DLD1 (cell line): ENCODE measurements at regions not wholly inside any gene's neighbourhood (a gene's known extent, or its start where the extent isn't known, plus 50 kb on each side); places are given as distances from the start of the nearest gene placed in this dataset.
"Not testable (repeated sequence)": the region's sequence is repeated elsewhere in the genome, so short reads cannot be mapped to it uniquely, and the experiment has no call there.

Experiments
- in situ Hi-C: cut with HindIII; loops from 2 replicates; pipeline ENCODE4 v1.10.0; 2017; ENCODE audit warnings: low sequenced_read_pairs

DNA sequence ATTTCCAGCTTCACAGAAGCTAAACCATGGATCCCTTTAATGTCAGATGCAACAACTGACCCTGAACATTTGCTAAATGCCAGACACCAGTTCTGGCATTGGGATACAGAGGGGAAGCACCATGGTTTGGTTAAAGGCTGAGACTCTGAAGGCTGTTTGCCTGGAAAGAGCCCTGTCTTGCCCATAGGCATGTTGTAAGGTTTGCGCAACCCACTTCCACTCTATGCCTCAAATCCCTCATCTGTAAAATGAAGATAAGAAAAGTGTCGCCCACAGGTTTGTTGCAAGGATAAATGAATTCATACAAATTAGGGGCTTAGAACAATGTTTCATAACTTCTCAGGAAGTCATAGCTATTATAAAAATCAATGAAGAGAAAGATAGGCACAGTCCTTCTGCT is 380.9 kb upstream of the GYPC start:
- in situ Hi-C loops: no loop called here

DNA sequence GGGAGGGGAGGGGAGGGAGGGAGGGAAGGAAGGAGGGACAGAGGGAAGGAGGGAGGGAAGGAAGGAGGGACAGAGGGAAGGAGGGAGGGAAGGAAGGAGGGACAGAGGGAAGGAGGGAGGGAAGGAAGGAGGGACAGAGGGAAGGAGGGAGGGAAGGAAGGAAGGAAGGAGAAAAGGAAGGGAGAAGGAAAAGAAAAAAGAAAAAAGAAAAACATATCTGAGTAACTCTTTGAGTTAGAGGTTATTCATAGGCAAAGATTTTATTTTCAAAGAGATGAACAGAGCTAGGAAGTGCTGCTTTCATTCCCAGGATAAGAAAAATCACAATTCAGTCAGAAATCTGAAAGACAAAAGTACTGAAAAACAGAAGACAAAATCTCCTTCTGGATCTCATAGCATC is 379.7 kb upstream of the GYPC start:
- in situ Hi-C loops: not testable (repeated sequence)

DNA sequence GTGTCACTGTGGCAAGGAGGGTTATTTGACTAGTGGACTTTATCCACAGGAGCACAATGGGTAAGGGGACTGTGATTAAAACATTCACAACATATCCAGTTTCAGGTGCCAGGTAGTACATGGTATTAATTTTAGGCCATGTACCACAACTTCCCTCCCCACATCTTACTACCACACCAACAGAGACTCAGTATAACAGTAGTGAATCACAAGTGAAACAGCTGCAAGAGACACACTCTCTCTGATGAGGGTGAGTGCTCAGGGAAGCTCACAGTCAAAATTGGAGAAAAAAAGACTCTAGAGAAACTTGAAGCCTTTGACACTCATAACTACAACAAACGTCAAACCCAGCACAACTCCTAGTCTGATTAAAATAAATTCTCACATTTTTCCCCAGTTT is 367.6 kb upstream of the GYPC start:
- in situ Hi-C loops: no loop called here

DNA sequence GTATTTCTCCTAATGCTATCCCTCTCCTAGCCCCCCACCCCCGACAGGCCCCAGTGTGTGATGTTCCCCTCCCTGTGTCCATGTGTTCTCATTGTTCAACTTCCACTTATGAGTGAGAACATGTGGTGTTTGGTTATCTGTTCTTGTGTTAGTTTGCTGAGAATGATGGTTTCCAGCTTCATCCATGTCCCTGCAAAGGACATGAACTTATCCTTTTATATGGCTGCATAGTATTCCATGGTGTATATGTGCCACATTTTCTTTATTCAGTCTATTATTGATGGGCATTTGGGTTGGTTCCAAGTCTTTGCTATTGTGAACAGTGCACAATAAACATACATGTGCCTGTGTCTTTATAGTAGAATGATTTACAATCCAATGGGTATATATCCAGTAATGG is 362.0 kb upstream of the GYPC start:
- in situ Hi-C loops: not testable (repeated sequence)

DNA sequence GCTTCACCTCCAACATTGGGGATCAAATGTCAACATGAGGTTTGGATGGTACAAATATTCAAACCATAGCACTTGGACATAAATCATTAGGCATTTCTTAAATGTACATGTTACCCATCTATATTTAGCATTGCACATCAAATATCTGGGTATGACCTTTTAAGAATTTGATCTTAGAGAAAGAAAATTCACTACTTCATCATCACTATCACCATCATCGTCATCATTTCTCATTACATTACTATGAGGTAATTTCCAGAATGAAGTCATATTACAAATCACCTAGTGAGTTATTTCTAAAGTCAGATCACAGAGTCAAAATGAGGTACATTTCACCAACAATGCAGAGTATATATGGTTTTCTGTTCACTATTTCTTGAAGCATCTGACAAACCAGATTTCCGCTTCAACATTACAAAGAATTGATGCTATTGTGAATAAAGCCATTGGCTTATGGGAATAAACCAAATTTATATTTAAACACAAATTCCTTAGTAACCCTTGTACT is 356.4 kb upstream of the GYPC start:
- in situ Hi-C loops: no loop called here

- in situ Hi-C loops: no loop called here
Observed at GRCh38 chr2:126300348-126300747, 355.6 kb upstream of the GYPC start.

DNA sequence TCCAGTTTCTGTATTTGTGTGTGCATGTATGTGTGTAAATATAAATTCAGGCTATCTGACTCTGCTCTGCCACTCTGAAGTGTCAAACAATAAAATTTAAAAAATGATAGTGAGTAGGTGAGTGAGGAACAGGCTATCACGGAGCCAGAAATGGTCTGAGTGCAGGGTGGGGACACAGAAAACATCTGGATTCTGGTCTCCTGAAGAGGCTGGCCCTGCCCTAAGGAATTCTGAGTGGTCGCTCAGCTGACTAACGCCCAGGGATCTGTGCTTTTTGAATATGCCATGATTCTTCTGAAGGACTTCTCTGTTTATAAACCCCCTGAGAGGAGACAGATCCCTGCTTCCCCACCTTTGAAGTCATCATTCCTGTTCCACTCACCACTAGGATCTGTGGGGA is 353.9 kb upstream of the GYPC start:
- in situ Hi-C loops: no loop called here

GRCh38 chr2:126303113-126303512 is 352.8 kb upstream of the GYPC start:
- in situ Hi-C loops: no loop called here

DNA sequence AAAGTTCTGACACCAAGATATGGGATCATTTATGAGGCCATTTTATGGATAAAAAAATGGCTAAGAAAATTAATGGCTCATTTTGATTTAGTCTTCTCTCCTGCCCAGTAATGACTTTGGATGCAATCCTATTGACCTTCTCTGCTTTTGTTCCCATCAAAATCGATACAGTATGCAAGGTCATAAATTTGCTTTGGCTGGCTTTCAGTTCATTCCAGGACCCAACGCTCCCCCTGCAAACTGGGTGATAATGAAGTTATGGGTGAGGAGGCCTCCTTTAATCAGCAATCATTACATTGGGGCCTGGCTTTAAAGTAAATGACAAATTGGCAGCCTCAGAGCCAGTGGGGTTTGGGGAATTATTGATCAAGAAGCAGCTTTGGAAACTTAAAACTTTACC is 351.8 kb upstream of the GYPC start:
- in situ Hi-C loops: no loop called here

GRCh38 chr2:126306539-126306938 is 349.4 kb upstream of the GYPC start:
- in situ Hi-C loops: no loop called here

- in situ Hi-C loops: no loop called here
Observed at GRCh38 chr2:126307740-126308139, 348.2 kb upstream of the GYPC start.

DNA sequence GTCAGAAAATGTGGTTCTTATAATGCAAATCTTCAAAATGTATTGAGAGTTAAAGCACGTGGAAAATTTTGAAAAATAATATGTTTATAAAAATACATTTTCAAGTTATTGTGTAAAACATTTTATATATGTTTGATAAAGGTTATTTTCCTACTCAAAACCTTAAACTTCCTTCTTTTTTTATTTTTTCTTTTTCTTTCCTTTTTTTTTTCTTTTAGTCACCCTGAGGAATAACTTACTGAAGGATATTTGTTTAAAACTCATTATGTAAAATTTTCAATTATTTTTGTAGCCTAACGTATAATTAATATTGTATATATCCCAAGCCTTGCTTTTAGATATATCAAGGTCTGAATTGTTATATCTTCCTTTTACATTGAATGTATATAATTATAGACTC is 346.8 kb upstream of the GYPC start:
- in situ Hi-C loops: no loop called here

- in situ Hi-C loops: no loop called here
Observed at GRCh38 chr2:126312579-126312978, 343.4 kb upstream of the GYPC start.

GRCh38 chr2:126315828-126316227 is 340.1 kb upstream of the GYPC start:
- in situ Hi-C loops: no loop called here

GRCh38 chr2:126317790-126318431 is 338.0 kb upstream of the GYPC start:
- in situ Hi-C loops: no loop called here

- in situ Hi-C loops: no loop called here
Observed at GRCh38 chr2:126322342-126322741, 333.6 kb upstream of the GYPC start.

- in situ Hi-C loops: no loop called here
Observed at GRCh38 chr2:126325202-126325601, 330.8 kb upstream of the GYPC start.

GRCh38 chr2:126329173-126329572 is 326.8 kb upstream of the GYPC start:
- in situ Hi-C loops: no loop called here

DNA sequence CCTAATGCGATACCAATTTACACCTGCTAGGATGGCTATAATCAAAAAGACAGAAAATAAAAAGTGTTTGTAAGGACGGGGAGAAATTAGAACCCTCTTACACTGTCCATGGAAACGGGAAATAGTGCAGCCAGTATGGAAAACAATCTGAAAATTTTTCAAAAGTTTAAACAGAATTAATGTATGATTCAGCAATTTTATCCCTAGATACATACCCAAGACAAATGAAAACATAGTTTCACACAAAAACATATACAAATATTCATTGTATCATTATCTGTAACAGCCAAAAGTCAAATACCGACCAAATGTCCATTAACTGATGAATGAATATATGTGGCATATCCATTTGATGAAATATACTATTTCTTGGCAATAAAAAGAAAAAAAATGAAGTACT is 313.5 kb upstream of the GYPC start:
- in situ Hi-C loops: no loop called here

DNA sequence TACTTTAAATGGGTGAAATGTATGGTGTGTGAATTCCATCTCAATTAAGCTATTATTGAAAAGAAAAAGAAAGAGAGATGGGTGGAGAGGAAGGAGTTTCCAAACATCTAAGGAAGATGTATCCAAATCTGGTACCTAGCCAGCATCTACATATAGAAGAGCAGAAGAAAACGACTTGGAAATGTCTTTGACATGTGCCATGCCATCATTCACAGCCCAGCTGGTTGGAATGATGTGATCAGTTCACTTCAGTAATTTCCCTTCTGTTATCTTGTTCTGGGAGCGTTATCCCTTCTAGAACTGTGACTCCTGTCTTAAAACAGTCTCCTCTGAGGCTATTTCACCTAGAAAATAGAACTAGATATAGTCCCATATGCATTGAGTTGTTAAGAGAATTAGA is 312.8 kb upstream of the GYPC start:
- in situ Hi-C loops: no loop called here

DNA sequence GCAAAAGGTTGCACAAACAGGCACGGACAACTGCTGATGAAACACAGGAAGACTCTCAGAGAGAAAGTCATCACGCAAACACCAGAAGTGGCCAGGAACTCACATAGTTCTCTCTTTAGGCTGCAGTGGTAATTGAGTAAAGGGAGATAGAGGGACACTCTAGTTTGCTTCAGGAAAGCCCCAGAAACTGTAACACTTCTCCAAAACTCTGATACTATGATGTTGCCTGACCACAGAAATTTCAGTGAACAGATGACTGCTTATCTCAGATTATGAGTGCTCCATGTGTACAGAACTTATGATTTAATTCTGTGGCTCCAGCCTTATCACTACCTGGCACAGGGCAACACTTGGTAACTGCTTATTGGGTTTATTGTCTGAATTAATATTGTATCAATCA is 311.5 kb upstream of the GYPC start:
- in situ Hi-C loops: no loop called here

- in situ Hi-C loops: no loop called here
Observed at GRCh38 chr2:126345691-126346090, 310.3 kb upstream of the GYPC start.

- in situ Hi-C loops: no loop called here
Observed at GRCh38 chr2:126356631-126357030, 299.3 kb upstream of the GYPC start.
